T-helper 9 cell (primary cell): ENCODE measurements at regions not wholly inside any gene's neighbourhood (a gene's known extent, or its start where the extent isn't known, plus 50 kb on each side); places are given as distances from the start of the nearest gene placed in this dataset.

ENCODE experiments used
- DNase-seq: peaks from one replicate; pipeline ENCODE4 v3.0.0-alpha.2; 2020

DNA sequence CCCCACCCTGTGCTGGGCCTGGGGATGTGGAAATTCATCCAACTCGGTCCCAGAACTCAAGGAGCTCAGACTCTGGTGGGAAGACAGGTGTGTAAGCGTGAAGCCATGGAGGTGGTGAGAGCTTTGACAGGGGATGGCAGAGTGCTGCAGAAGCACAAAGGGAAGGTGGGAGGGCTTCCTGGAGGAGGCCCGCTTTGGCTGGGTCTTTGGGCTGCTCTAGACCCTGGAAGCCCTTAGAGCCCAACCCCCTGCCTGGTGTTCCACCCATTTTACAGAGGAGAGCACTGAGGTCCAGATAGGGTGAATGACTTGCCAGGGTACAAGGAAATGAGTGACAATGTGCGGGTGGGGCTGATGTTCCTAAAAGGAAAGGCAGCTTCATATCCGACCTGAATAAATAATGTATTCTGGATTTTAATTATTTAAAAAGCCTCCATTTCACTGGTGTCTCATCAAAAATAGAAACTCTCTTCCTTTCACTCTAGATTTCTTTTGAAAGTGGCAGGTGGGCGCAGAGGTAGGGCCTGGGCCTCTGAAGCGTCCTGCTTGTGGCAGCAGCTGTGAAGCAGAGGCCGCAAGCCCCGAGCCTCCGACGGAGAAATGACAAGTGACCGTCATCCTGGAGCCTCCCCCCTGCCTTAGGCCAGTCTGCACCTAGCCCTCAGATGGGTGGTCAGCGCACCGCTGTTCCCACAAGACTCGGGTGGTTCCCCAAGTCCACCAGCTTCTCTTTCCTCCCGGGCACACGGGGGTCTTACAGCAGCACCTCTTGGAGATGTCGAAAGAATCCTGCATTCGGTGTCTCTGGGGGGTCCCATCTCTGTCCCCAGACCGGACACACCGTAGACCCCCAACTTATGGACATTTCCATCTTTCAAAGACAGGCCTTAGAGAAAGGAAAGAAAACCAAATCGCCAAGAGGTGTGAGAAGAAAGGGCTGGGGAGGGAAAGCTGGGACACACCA, 71.0 kb upstream of the TAF1B start:
- DNase-seq = no peak

- DNase-seq = no peak
Measured at GRCh38 chr2:9772999-9773902, 70.0 kb upstream of the TAF1B start.

DNA sequence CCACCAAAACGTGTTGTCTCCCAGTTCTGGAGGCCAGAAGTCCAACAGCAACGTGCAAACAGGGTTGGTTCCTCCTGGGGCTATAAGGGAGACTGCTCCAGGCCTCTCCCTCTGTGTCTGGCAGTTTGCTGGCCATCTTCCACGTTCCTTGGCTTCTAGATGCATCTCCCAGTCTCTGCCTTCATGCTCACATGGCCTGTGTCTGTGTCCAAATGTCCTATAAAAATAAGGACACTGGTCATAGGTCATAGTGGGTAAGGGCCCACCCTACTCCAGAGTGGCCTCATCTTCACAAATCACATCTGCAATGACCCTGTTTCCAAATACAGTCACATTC, 69.4 kb upstream of the TAF1B start:
- no peak for DNase-seq

DNA sequence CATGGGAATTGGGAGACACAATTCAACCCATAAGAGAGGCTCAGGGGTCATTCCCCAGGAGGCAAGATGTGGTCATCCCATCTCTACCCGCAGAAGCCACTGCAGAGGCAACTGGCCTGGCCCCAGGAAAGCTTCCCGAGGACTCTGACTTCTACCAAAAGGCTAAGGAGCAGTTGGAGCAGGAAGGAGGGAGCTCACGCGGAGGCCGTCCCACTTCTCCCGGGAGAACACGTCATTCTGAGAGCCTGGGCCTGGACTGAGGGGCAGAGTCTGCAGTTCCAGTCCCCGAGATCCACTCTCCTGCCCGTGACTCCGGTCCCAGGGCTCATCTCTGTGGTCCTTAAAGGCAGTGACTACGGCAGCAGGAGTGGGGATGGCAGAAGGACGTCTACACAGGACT, 69.0 kb upstream of the TAF1B start:
- no peak for DNase-seq

DNA sequence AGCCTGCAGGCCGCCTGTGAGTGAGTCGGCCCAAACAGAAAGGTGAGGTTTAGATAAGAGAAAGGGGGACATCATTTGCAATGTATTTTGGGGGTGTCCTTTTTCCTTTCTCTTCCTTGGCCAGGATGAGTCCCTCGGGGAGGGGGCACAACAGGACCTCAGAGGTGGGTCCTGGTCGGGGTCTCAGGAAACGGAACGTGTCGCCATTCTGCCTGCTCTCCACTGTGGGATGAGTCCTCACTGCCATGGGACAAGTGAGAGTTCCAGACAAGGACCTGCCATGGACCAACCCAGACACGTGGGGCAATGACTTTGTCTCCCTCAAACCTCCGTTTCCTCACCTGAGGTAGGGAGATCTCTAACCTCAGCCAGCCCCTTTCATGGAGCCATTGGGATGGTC, 67.9 kb upstream of the TAF1B start:
- no peak for DNase-seq

DNA sequence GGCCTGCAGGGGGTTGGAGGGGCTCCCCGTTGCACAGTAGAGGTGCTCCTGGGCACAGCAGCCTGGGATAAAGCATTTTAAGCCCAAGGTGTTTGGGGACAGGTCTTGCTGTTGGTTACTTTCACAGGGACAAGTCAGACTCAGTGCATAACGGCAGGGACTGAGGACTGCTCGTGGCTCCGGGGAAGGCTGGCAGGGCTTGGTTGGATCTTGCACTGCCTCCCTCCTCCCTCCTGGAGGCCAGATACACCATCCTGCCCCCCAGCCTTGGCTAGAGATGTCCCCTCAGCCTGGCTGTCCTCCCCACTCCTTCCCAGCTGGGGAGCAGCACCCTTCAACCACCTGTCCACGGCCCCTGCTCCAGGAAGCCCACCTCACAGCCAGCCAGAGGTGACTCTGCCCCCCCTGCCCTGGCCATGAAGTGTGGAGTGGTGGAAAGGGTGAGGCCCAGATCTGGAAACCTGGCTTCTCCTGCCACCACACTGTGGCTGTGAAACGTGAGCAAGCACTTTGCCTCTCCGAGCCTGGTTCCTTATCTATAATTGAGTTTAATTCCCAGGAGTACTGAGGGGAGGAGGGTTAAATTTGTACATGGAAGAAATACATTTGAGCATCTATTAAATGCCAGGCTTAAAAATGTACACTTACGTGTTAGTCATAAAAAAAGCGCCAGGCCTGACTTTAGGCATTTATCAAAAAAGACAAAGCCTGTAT, 67.1 kb upstream of the TAF1B start:
- no peak for DNase-seq

GRCh38 chr2:9777081-9777480, 66.2 kb upstream of the TAF1B start:
- no peak for DNase-seq

- no peak for DNase-seq
Measured at GRCh38 chr2:9778012-9778411, 65.3 kb upstream of the TAF1B start.

GRCh38 chr2:9778471-9779316, 64.6 kb upstream of the TAF1B start:
- DNase-seq = no peak

GRCh38 chr2:9779596-9780264, 63.5 kb upstream of the TAF1B start:
- DNase-seq = peak; percentile 37

DNA sequence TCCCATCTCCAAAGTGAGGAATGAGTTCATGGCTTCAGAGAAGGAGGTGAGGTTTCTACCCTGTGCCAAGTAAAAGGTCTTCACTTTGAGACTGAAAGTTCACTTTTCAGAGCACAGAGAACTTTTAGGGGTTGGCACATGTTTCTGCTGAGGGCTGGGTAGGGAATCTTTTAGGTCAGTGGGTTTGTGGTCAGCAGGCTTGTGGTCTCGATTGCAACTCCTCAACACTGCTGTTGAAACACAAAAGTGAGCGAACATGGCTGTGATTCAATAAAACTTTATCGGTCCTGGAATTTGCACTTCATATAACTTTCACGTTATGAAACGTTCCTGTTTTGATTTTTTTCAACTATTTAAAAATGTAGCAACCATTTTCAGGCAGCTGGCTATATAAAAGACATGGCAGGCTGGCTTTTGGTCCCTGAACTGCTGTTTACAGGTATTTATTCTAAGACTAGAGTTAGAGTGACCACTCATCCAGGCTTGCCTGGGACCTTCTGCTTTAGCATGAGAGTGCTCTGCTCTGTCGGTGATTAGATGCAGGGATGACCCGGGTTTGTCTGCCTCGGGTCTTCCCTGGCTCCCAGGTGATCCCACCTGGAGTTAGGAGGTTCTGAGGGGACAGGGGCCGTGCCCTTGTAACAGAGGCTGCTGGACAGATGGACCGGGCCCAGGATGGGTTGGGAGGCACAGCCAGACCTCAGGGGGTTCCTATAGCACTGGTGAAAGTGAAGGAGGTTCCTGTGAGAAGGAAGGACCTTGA, 62.7 kb upstream of the TAF1B start:
- DNase-seq = peak; percentile 38

GRCh38 chr2:9781252-9781651, 62.0 kb upstream of the TAF1B start:
- DNase-seq = no peak

GRCh38 chr2:9782197-9782719, 61.0 kb upstream of the TAF1B start:
- DNase-seq = peak; percentile 64

DNA sequence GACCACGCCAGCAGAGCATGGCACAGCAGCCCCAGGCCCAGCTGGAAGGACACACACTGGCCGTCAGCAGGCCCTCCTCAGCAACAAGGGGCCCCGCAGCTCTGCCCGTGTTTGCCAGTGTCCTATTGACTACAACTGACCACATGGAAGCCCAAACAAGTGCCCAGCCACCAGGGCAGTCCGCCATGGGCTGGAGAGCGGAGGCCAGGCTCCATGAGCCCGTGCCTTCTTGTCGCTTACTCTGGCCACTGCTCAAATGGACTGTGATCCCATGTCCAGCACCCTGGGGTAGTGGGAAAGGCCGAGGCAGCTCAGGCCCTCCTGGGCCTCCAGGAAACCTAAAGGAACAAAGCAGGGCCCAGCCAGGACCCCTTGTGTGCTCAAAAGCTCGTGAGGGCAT, 53.9 kb upstream of the TAF1B start:
- no peak for DNase-seq

- DNase-seq = no peak
Measured at GRCh38 chr2:9790702-9791225, 52.5 kb upstream of the TAF1B start.

DNA sequence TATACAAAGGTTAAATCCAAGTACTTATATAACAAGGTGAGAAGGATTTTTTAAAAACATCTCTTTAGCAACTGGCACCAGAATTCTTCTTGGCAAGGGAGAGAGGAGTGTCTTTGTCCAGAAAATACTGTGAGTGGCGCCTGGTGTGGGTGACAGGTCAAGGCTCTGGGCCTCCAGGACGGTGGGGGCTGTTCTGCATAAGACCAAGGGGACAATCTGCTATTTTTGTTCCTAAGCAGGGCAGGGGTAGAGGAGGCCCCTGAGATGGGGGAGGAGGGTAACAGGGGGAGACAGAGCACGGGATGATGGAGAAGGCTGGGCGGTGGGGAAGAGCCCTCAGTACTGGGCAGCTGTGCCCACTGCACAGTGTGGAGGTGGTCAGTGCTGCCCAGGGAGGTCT, 51.6 kb upstream of the TAF1B start:
- no peak for DNase-seq

DNA sequence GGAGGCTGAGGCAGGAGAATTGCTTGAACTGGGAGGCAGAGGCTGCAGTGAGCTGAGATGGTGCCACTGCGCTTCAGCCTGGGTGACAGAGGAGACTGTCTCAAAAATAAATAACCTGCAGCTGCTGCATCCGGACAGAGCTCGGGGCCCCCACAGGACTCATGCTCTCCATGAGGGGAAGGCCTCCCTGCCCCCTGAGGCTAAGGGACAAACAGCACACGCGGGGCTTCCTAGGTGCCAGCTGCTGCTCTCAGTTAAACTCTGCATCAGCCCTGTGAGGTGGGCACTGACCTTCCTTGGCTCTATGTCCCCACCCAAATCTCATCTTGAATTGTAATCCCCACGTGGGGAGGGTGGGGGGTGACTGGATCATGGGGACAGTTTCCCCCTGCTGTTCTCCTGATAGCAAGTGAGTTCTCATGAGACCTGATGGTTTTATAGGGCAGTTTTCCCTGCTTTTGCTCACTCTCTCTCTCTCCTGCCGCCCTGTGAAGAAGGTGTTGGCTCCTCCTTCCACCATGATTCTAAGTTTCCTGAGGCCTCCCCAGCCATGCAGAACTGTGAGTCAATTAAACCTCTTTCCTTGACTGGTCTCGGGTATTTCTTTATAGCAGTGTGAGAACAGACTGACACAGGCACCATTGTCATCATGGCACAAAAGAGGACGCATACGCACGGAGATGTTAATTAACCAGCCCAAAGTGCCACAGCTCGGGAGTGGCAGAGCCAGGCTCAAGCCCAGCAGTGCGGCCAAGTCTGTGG, 49.9 kb upstream of the TAF1B start:
- DNase-seq = no peak
